Gastroesophageal sphincter (tissue), 3 donors: ENCODE measurements at regions not wholly inside any gene's neighbourhood (a gene's known extent, or its start where the extent isn't known, plus 50 kb on each side); places are given as distances from the start of the nearest gene placed in this dataset.

Source experiments
- CTCF ChIP-seq, 4 experiments: fragments of 200-600 bp in 2 of 4; fragments of 450-650 bp in 2 of 4; sonication (generic) in 1 of 4; IDR thresholded peaks; one replicate each; pipeline ENCODE4 v1.5.1; 2017 to 2019; ENCODE audit warnings: antibody characterized with exemption in 4 of 4, mild to moderate bottlenecking in 2 of 4, moderate library complexity in 2 of 4
- POLR2AphosphoS5 ChIP-seq: sonication (generic); formaldehyde crosslinking; IDR thresholded peaks from one replicate; pipeline ENCODE4 v1.6.1; 2017; ENCODE audit warnings: antibody characterized with exemption

GRCh38 chr4:162356181-162356580 lies 192.4 kb upstream of the FSTL5 start:
- TF ChIP-seq CTCF (IDR thresholded peaks at IDR 0.05), result no peak
- TF ChIP-seq POLR2AphosphoS5, result no peak
